ENCODE measurements at regions not wholly inside any gene's neighbourhood (a gene's known extent, or its start where the extent isn't known, plus 50 kb on each side); places are given as distances from the start of the nearest gene placed in this dataset.

DNA sequence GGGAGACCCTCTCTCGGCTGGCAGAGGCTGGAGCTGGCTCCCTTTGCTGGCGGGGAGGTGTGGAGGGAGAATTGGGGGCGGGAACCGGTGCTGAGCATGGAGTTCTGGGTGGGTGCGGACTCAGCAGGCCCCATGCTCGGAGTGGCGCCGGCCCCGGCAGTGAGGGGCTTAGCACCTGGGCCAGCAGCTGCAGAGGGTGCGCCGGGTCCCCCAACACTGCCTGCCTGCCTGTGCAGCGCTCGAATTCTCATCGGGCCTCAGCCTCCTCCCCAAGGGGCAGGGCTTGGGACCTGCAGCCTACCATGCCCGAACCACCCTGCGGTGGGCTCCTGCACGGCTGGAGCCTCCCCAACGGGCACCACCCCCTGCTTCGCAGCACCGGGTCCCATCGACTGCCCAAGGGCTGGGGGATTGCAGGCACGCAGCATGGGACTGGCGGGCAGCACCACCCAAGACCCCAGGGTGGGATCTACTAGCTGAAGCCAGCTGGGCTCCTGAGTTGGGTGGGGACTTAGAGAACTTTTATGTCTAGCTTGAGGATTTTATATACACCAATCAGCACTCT, 129.8 kb downstream of the LRRC30 start:
- H3K36me3 ChIP-seq (replicated peaks; ENCODE audit: insufficient read depth, low read depth), result no peaks in the 10 kb centered on the region
- H3K9me2 ChIP-seq (replicated peaks; ENCODE audit: insufficient read depth), result no peaks in the 10 kb centered on the region
- no peaks in the 10 kb centered on the region for H3K4me1 ChIP-seq (ENCODE audit: insufficient read depth)
- no peak overlapping the region for H3K4me2 ChIP-seq
- H3K27ac ChIP-seq, result no peak overlapping the region
- no peaks in the 10 kb centered on the region for H3K27me3 ChIP-seq
- TF ChIP-seq, protein P1, sequence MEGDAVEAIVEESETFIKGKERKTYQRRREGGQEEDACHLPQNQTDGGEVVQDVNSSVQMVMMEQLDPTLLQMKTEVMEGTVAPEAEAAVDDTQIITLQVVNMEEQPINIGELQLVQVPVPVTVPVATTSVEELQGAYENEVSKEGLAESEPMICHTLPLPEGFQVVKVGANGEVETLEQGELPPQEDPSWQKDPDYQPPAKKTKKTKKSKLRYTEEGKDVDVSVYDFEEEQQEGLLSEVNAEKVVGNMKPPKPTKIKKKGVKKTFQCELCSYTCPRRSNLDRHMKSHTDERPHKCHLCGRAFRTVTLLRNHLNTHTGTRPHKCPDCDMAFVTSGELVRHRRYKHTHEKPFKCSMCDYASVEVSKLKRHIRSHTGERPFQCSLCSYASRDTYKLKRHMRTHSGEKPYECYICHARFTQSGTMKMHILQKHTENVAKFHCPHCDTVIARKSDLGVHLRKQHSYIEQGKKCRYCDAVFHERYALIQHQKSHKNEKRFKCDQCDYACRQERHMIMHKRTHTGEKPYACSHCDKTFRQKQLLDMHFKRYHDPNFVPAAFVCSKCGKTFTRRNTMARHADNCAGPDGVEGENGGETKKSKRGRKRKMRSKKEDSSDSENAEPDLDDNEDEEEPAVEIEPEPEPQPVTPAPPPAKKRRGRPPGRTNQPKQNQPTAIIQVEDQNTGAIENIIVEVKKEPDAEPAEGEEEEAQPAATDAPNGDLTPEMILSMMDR (IDR thresholded peaks at IDR 0.05; ENCODE audit: poor library complexity), result no peak
- TF ChIP-seq EZH2 (IDR thresholded peaks at IDR 0.05; ENCODE audit: borderline replicate concordance) (no peak), EZH2phosphoT487 (IDR thresholded peaks at IDR 0.05; ENCODE audit: low read depth, severe bottlenecking, unreplicated experiment) (no peak)
- H3K4me3 ChIP-seq, result no peak overlapping the region
- DNase-seq (ENCODE audit: low spot score), result no peak
- H2AFZ ChIP-seq, result no peak overlapping the region
- H3K9me3 ChIP-seq (ENCODE audit: low read depth), result no peaks in the 10 kb centered on the region
- WGBS (ENCODE audit: low lambda C conversion rate, missing lambda C conversion rate), result 97% methylated on average over 12 of the region's 23 CpGs
- no peaks in the 10 kb centered on the region for H3K79me2 ChIP-seq
- H4K20me1 ChIP-seq (ENCODE audit: insufficient read depth, poor library complexity, severe bottlenecking), result no peaks in the 10 kb centered on the region

DNA sequence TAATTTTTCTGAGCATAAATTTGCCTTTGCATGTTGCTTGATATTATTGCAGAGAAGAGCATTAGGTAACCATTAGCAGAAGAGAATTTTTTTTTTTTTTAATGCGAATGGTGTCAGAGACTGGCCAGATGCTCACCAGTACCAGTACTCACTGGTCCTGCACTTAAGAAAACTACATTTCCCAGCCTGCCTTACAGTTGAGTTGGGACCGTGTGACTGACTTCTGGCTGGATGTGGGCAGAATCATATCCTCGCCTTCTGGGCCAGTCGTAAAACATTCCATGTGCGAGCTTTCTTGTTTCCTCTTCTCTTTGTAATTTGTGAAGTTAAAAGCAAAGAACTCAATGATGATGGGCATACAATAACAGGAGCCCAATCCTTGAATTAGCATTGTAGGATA, 132.4 kb downstream of the LRRC30 start:
- Histone ChIP-seq H3K4me2 (no peak overlapping the region), H3K36me3 (replicated peaks; ENCODE audit: insufficient read depth, low read depth) (no peaks in the 10 kb centered on the region), H3K4me1 (ENCODE audit: insufficient read depth) (no peaks in the 10 kb centered on the region), H2AFZ (no peak overlapping the region), H3K9me3 (ENCODE audit: low read depth) (no peaks in the 10 kb centered on the region), H3K27me3 (no peaks in the 10 kb centered on the region), H3K27ac (no peak overlapping the region), H3K79me2 (no peaks in the 10 kb centered on the region), H3K9me2 (replicated peaks; ENCODE audit: insufficient read depth) (no peaks in the 10 kb centered on the region), H4K20me1 (ENCODE audit: insufficient read depth, poor library complexity, severe bottlenecking) (no peaks in the 10 kb centered on the region), H3K4me3 (no peak overlapping the region)
- WGBS (ENCODE audit: low lambda C conversion rate, missing lambda C conversion rate), result 78% methylated on average over 5 of the region's 5 CpGs
- TF ChIP-seq EZH2 (IDR thresholded peaks at IDR 0.05; ENCODE audit: borderline replicate concordance), result no peak
- TF ChIP-seq, protein P1 (IDR thresholded peaks at IDR 0.05; ENCODE audit: poor library complexity), result no peak
- TF ChIP-seq EZH2phosphoT487 (IDR thresholded peaks at IDR 0.05; ENCODE audit: low read depth, severe bottlenecking, unreplicated experiment), result no peak
- no peak for DNase-seq (ENCODE audit: low spot score)

DNA sequence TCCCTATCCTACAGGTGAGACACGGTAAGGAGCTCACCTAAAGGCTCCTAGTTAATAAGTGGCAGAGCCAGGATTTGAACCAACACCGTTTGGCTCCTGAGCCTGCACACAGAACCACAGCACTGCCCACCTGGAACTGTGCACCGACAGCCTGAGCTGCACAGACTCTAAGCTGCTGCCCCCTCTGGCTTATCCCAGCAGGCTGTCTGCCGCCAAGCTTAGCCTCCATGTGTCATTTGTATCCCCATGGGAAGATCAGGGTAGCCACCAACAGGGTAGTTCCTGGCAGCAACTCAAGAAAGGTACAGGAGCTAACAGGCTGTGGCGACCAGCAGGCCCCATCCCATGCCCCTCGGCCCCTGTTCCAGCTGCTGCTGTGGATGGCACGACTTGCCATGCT, 135.7 kb downstream of the LRRC30 start:
- no peaks in the 10 kb centered on the region for H3K4me1 ChIP-seq (ENCODE audit: insufficient read depth)
- 78% methylated on average over 7 of the region's 7 CpGs for WGBS (ENCODE audit: low lambda C conversion rate, missing lambda C conversion rate)
- DNase-seq (ENCODE audit: low spot score), result no peak

More for the DNA sequence above, 135.7 kb downstream of the LRRC30 start:
- Histone ChIP-seq H3K4me2 (no peak overlapping the region), H2AFZ (no peak overlapping the region), H3K79me2 (no peaks in the 10 kb centered on the region), H3K4me3 (no peak overlapping the region), H3K27ac (no peak overlapping the region), H4K20me1 (ENCODE audit: insufficient read depth, poor library complexity, severe bottlenecking) (no peaks in the 10 kb centered on the region), H3K27me3 (no peaks in the 10 kb centered on the region), H3K9me2 (replicated peaks; ENCODE audit: insufficient read depth) (no peaks in the 10 kb centered on the region), H3K36me3 (replicated peaks; ENCODE audit: insufficient read depth, low read depth) (no peaks in the 10 kb centered on the region), H3K9me3 (ENCODE audit: low read depth) (no peaks in the 10 kb centered on the region)
- TF ChIP-seq EZH2 (IDR thresholded peaks at IDR 0.05; ENCODE audit: borderline replicate concordance), result no peak
- no peak for TF ChIP-seq EZH2phosphoT487 (IDR thresholded peaks at IDR 0.05; ENCODE audit: low read depth, severe bottlenecking, unreplicated experiment)
- TF ChIP-seq, protein P1 (IDR thresholded peaks at IDR 0.05; ENCODE audit: poor library complexity), result no peak

Measured in hepatocyte (in vitro differentiated cells).